ENCODE measurements at regions not wholly inside any gene's neighbourhood (a gene's known extent, or its start where the extent isn't known, plus 50 kb on each side); places are given as distances from the start of the nearest gene placed in this dataset.
"Not testable (repeated sequence)": the region's sequence is repeated elsewhere in the genome, so short reads cannot be mapped to it uniquely, and the experiment has no call there.

DNA sequence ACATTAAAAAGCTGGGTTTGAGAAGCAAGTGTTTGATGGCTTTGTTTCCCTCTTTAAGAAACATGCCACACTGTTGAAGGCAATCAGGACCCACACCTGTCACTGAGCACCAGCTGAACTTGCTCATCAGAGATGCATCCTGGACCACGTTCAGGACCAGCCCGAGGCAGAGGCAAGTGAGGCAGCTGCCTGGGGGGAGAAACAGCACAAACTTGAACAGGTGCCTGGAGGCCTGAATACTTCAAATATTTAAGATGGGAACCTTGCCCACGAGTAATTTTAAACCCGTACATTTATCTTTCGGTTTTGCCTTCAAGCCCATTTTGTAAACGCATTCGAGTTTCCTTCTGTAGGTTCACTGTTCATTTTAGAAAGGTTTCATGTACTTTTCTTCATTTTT lies 421.3 kb downstream of the NYAP2 start:
- DNase-seq (ENCODE audit: low read depth in 4 of 4, low spot score in 2 of 4): no peak

DNA sequence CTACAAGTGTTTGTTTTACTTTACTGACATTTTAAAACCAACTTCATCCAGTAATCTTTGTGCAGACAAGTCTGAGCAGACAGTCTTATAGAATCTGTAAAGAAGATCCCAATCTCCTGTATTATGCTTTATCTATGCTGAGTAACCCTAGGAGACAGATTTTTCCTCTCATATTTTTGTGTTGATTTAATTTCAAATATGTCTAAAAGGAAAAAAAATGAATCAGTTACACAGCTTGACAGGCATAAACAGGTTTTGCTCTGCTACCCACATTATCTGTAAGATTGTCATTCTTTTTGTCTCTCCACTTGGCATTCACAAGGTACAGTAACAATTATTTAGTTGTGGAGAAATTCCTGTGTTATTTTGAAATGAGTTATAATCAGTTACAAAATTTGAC lies 415.0 kb downstream of the NYAP2 start:
- no peak for DNase-seq (ENCODE audit: low read depth in 4 of 4, low spot score in 2 of 4)

DNA sequence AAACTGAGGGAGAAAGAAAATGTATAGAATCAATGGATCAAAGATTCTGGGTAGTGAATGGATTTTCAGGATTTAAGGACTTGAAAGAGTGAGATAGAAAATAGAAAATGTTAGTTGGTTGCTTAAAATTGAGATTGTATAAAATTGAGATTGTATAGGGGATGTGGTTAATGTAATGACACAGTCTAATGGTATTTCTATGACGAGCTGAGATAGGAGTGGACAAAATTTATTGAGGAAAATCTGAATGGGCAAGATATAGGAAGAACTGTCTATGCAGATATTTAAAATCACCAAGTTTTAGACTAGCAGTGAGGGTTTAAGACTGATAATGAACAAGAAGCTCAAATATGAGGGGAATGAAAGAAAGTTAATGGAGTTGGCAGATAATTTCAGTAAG lies 406.6 kb downstream of the NYAP2 start:
- DNase-seq (ENCODE audit: low read depth in 4 of 4, low spot score in 2 of 4): no peak

DNA sequence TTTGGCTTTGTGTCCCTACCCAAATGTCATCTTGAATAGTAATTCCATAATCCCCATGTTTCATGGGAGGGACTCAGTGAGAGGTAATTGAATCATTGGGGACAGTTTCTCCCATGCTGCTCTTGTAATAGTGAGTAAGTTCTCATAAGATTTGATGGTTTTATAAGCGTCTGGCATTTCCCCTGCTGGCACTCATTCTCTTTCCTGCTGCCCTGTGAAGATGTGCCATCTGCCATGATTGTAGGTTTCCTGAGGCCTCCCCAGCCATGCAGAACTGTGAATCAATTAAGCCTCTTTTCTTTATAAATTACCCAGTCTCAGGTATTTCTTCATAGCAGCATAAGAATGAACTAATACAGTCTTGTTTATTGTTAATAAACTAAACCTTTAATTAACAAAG lies 402.6 kb downstream of the NYAP2 start:
- DNase-seq (ENCODE audit: low read depth in 4 of 4, low spot score in 2 of 4): not testable (repeated sequence)

DNA sequence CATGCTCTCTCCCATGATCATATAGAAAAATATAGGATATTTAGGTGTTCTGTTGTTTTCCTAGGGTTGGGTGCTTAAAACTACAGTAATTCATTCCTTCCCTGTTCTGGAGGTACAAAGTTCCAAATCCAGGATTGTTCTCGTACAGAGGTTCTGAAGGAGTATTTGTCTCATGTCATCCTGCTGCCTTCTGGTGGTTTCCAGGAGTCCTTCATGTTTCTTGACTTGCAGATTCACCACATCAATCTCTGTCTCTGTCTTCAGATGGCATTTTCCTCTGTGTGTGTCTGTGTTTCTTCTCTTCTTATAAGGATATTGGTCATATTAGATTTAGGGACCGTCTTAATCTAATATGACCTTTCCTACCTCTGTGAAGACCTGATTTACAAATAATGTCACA lies 397.9 kb downstream of the NYAP2 start:
- no peak for DNase-seq (ENCODE audit: low read depth in 4 of 4, low spot score in 2 of 4)

DNA sequence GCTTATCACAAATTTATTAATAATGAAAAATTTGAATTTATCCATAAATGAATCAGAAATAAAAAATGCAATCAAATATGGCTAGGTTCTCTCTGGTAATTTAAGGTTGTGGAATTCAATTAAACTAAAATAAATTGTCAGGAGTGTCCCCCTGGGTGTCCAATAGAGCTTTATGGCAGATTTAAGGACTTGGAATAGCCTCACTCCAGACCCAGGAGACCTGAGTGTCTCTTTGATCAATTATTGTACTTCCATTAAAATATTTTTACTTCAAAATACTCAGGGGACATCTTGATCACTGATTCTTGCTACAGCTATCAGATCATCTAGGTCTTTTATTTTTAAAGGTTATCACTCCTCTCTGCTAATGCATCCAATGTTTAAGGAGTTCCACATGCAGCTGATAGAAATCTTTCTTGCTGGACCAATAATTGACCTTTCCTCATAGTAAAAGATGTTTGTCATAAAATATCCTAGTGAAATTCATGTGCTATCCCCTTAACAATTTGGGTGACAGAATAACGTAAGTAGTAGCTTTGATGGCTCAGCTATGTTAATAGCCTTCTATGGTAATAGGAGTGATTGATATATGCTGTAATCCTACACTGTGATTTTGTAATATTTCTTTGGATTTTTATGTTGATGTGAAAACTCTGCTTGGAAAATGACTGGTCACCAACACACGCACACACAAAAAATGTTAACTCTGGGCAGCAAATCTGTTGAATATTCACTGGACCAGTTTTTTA lies 395.3 kb downstream of the NYAP2 start:
- DNase-seq (ENCODE audit: low read depth in 4 of 4, low spot score in 2 of 4): no peak

DNA sequence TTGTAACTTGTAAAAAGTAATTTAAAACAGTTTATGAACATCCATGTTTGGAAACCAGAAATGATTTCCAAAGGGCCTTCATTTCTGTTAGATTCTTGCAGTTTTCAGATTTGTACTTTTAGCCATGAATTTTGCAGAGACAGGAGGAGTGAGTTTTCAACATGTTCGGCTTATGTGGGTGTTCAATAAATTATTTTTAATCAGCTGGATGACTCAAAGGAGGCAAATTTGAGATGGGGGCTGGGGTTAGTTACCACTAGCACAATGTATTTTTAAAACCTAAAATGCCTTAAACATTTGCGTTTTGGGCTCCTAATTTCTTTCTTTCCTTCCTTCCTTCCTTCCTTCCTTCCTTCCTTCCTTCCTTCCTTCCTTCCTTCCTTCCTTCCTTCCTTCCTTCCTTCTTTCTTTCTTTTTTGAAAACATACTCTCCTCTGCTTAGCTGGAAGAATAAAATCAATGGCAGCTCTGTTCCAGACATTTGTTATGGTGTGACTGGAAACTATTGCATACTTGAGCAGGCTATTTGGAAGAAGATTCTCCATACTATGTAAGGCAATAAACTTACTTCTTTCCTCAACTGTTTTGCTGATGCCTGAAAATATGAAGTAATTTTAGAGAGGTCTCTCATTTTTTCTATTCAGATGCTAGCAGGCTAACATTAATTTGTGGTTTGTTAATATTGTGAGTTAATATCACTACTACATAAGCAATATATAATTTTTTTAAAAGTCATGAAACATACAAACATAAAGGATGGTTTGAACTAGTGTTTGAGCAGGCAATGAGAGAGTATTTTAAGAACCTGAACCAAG lies 394.4 kb downstream of the NYAP2 start:
- DNase-seq (ENCODE audit: low read depth in 4 of 4, low spot score in 2 of 4): no peak

DNA sequence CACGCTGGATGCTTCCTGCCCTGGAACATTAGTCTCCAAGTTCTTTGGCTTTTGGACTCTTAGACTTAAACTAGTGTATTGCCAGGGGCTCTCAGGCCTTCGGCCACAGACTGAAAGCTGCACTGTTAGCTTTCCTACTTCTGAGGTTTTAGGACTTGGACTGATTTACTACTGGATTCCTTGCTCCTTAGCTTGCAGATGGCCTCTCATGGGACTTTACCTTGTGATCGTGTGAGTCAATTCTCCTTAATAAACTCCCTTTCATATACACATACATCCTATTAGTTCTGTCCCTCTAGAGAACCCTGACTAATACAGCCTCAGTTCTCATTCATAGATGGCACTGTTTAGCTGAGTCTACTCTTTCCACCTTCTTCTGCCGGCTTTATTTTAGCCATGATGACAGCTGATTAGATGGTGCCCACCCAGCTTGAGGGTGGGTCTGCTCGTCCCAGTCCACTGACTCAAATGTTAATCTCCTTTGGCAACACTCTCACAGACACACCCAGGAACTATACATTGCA lies 389.1 kb downstream of the NYAP2 start:
- DNase-seq (ENCODE audit: low read depth in 4 of 4, low spot score in 2 of 4): no peak

DNA sequence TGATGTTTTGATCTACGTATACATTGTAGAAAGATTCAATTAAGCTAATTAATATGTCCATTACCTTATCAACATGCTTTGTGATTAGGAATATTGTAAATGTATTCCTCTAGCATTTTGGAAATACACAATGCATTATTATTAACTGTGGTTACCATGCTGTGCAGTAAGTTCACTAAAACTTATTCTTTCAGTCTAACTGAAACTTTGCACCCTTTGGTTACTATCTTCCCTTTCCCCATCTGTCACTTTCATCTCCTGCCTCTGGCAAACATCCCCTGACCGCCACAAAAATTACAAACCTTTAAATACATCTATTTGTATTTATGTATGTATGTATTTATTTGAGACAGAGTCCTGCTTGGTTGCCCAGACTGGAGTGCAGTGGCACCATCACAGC lies 388.0 kb downstream of the NYAP2 start:
- no peak for DNase-seq (ENCODE audit: low read depth in 4 of 4, low spot score in 2 of 4)

DNA sequence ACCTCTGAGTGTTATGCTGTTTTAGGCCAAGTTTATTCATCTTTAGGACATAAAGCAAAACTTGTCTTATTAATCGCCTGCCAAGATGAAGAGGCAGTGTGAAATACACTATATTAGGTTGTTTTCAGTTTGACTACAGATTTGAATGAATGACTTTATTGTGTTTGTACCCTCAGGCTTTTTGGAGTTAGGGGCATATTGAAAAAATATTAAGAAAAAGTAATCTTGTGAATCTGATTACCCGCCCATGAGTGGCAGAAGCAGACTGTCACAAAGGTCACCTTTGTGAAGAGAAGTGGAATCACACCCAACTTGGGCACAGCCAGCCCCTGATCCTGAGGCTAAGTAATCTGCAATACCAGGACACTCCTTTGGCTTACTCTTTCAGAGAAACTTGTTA lies 382.5 kb downstream of the NYAP2 start:
- DNase-seq (ENCODE audit: low read depth in 4 of 4, low spot score in 2 of 4): no peak

DNA sequence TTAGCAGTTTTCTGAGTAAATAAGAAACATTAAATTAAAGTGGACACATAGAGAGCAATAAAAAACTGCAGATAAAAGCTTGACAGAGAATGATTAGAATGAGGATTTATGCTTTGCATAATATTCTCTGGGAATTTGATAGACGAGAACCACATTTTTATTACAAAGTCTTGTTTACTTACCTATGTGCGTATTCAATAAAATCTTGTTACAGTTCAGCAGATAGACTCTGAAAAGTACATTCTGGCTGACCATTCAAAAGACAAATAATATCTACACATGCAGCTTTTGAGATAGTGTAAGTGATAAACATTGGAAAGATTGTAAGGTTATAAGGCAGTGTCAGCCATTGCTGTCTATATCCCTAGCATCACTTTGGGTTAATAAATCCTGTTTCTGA lies 381.6 kb downstream of the NYAP2 start:
- DNase-seq (ENCODE audit: low read depth in 4 of 4, low spot score in 2 of 4): no peak

DNA sequence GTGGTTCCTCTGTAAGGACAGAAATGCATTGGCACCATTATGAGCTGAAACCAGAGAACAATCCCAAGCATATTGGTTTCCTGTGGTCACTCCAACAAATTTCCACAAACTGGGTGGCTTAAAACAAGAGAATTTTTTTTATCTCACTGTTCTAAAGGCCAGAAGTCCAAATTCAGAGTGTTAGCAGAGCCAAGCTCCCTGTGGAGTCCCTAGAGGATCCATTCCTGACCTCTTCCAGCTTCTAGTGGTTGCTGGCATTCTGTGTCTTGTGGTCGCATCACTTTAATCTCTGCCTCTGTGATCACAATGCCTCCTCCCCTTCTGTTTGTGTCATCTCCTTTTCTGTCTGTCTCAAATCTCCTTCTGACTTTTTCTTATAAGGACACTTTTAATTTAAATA lies 380.3 kb downstream of the NYAP2 start:
- DNase-seq (ENCODE audit: low read depth in 4 of 4, low spot score in 2 of 4): no peak

DNA sequence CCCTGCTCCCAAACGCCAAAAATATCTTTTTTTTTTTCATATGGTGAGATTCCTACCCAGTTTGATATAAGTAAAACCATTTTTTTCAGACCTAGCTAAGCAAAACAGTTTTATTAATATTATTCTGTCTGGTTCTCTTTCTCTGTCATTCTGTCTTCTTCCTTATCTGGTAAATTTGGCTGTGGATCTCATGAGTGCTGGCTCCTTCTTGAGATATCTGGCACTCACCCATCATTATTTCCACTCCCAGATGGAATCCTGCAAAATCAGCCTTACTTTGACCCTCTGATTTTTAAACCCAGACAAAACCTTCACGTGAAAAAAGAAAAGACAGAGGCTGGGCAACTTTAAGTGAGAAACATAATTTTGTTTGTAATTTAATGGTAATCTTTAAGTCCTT lies 373.6 kb downstream of the NYAP2 start:
- DNase-seq (ENCODE audit: low read depth in 4 of 4, low spot score in 2 of 4): no peak

DNA sequence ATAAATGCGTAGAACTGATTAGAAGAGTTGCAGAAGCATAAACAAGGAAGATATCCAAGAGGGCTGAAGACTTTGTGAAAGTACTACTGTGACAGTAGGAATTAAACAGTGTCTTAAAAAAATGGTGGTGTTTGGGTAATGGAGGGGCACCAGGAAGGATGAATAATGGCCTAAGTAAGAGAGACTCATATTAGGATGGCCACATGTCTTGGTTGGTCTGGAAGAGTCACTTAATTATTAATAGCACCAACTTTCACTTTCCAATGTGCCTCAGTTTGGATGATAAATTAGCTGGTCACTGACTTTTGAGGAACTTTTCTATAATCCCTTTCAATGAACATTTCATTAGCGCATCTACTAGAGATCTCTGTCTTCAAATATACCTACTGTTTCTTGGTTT lies 372.2 kb downstream of the NYAP2 start:
- no peak for DNase-seq (ENCODE audit: low read depth in 4 of 4, low spot score in 2 of 4)

DNA sequence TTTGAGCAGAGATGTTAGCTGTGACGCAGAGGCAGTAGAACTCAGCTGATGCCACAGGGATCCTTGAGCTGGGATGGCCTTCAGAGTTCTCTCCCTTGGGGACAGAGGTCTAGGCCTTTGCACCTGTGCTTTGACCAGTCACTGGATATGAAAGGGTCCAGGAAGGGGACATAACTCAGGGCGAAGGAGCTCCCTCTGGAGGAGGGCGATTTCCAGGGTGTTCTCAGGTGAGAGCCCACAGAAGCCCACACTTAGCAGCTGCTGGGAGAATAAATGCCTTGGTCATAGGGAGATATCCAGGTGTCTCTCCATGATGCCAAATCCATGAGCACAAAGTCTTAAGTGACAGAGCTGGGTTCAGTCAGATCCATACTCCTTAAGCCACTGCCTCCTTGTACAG lies 369.2 kb downstream of the NYAP2 start:
- no peak for DNase-seq (ENCODE audit: low read depth in 4 of 4, low spot score in 2 of 4)

DNA sequence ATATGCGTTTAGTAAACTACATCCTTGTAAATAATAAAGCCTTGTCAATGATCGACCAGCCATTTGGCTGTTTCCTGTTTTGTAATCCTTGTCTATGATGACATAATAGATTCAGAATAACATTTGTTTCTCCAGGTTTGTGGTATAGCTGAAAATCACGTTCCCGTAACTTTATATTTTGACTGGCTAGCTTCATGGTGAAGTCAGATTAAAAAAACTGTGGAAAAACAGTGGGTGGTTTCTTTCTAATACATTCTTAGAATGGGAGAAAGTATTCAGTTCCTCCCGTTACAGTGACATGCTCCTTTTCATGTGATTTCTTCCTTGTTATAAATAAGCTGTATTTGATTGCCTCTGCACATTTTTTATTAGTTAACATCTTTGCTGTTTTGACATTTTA lies 366.9 kb downstream of the NYAP2 start:
- DNase-seq (ENCODE audit: low read depth in 4 of 4, low spot score in 2 of 4): no peak

DNA sequence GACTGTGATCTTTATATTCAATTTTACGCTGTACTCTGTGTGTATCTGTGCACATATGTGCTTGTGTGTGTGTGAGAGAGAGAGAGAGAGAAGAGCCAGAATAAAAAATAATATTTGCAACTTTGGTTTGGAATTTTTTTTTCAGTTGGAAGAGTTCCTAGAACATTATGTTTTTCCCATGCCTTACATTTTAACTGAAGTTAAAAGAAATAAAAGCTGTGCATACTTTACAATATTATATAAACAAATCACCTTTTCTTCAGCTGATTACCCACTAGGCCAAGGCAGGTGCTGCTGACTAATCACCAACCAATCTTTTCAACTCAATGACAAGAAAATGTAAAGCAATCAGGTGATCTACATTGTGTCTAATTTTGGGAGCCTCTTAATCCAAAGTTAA lies 366.3 kb downstream of the NYAP2 start:
- DNase-seq (ENCODE audit: low read depth in 4 of 4, low spot score in 2 of 4): no peak

DNA sequence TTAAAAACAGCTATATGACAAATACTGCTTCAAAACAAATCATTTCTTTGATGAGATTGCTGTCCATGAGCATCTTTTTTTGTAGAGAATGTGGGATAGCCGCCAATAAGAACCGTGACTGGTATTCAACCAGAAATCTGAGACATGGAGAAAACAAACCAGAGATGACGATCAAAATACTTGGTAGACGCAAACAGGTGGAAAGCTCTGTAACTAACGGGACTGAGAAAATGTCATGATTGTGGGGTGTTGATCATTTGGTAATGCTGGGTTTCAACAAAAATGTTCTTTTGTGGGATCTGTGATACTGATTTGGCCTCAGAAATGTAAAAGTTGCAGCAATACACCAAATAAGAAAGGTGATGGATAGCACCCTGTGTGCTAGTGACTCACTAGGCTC lies 364.8 kb downstream of the NYAP2 start:
- DNase-seq (ENCODE audit: low read depth in 4 of 4, low spot score in 2 of 4): no peak

DNA sequence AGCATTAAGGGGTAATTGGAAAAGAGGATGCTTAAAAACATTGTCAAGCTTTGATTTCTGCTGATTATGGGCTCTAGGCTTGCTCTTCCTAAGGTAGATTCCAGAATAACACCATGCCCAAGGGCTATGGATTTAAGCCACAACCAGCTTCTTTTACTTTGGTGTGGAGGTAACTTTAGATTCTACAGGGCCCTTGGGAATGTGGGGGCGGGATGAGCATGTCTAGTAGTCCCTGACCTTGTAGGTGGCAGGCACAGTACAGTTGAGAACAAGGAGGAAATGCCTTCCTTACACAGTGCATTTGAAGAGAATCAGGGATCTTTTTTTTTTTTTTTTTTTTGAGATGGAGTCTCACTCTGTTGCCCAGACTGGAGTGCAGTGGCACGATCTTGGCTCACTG lies 364.2 kb downstream of the NYAP2 start:
- no peak for DNase-seq (ENCODE audit: low read depth in 4 of 4, low spot score in 2 of 4)

DNA sequence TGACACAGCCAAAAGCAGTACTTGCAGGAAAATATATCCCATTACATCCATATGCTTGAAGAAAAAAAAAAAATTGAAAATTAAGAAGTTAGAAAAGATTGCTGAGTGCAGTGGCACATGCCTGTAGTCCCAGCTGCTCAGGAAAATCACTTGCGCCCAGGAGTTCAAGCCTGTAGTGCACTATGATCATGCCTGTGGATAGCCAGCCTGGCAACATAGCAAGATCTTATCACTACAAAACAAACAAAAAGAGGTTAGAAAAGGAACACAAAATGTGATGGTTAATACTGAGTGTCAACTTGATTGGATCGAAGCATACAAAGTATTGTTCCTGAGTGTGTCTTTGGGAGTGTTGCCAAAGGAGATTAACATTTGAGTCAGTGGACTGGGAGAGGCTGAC lies 361.9 kb downstream of the NYAP2 start:
- no peak for DNase-seq (ENCODE audit: low read depth in 4 of 4, low spot score in 2 of 4)

DNA sequence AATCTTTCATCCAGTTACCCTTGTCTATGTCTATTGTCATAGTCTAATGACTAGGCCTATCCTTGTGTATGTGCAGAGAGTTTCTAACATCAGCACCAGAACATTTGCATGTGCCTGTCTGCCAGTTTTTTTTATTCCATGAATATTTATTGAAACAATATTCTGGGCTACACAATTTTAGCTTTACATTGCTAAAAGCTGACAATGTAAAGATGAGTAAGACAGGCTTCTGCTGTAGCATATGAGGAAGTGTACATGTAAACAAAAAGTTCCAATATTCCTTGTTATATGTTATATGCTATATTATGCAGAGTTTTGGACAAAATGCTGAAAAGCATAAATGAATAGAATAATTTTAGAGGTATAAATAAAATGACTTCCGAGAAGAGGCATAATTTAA lies 357.7 kb downstream of the NYAP2 start:
- no peak for DNase-seq (ENCODE audit: low read depth in 4 of 4, low spot score in 2 of 4)

DNA sequence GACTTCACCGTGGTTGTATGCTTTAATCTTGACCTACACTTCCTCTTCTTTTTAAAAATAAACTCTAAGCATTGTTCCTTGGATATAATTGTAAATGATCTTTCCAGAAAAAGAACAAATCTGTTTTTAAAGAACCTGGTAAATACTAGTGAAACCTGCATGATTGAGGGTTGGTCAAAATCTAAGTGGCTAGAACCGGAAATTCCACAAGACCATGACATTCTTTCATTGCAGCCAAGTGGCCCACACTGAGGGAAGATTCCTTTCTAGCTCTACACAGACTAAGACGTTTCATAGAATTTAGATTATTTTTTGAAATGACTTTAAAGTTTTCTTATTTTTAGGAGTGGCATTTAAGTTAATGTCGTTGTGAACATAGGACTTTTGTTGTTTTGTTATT lies 356.7 kb downstream of the NYAP2 start:
- no peak for DNase-seq (ENCODE audit: low read depth in 4 of 4, low spot score in 2 of 4)

Measured in left renal cortex interstitium (tissue), 4 donors.